ENCODE measurements at regions not wholly inside any gene's neighbourhood (a gene's known extent, or its start where the extent isn't known, plus 50 kb on each side); places are given as distances from the start of the nearest gene placed in this dataset.

- peak overlapping the region; percentile 81 for H3K27ac ChIP-seq
- TF ChIP-seq CTCF (conservative IDR thresholded peaks at IDR 0.05), result no peak
Measured at GRCh38 chr7:24466168-24466768, 107.0 kb upstream of the PALS2 start.

- no peak for TF ChIP-seq CTCF (conservative IDR thresholded peaks at IDR 0.05)
- no peak overlapping the region for H3K27ac ChIP-seq
Measured at GRCh38 chr7:24469118-24469517, 104.1 kb upstream of the PALS2 start.

- H3K27ac ChIP-seq, result no peak overlapping the region
- no peak for TF ChIP-seq CTCF (conservative IDR thresholded peaks at IDR 0.05)
Measured at GRCh38 chr7:24472093-24472492, 101.2 kb upstream of the PALS2 start.

GRCh38 chr7:24475166-24475961, 97.9 kb upstream of the PALS2 start:
- TF ChIP-seq CTCF (conservative IDR thresholded peaks at IDR 0.05), result 0 out of 2 replicates have a peak, but pooled peaks have one; percentile 12
- no peak overlapping the region for H3K27ac ChIP-seq

- H3K27ac ChIP-seq, result no peak overlapping the region; the same call in 1 of the 2 replicates
- no peak for TF ChIP-seq CTCF (conservative IDR thresholded peaks at IDR 0.05)
Measured at GRCh38 chr7:24476227-24476626, 97.0 kb upstream of the PALS2 start.

GRCh38 chr7:24477398-24478136, 95.7 kb upstream of the PALS2 start:
- H3K27ac ChIP-seq, result peak overlapping the region; percentile 66
- no peak for TF ChIP-seq CTCF (conservative IDR thresholded peaks at IDR 0.05)

GRCh38 chr7:24478137-24478655, 95.1 kb upstream of the PALS2 start:
- TF ChIP-seq CTCF (conservative IDR thresholded peaks at IDR 0.05), result no peak
- H3K27ac ChIP-seq, result peak overlapping the region; percentile 66
